T1000 (cell line): ENCODE measurements at regions not wholly inside any gene's neighbourhood (a gene's known extent, or its start where the extent isn't known, plus 50 kb on each side); places are given as distances from the start of the nearest gene placed in this dataset.
"Not testable (repeated sequence)": the region's sequence is repeated elsewhere in the genome, so short reads cannot be mapped to it uniquely, and the experiment has no call there.

Source experiments
- DNase-seq: peaks from one replicate; lab custom pipeline; 2025; ENCODE audit warnings: mixed read lengths; lab: John Stamatoyannopoulos, UW

GRCh38 chr5:30368064-30368463 lies 825.4 kb upstream of the CDH6 start:
- DNase-seq = peak; percentile 14

GRCh38 chr5:30365031-30365430 lies 828.5 kb upstream of the CDH6 start:
- not testable (repeated sequence) for DNase-seq

- no peak for DNase-seq
Observed at GRCh38 chr5:30357371-30357770, 836.1 kb upstream of the CDH6 start.

GRCh38 chr5:30355675-30356074 lies 837.8 kb upstream of the CDH6 start:
- no peak for DNase-seq

- no peak for DNase-seq
Observed at GRCh38 chr5:30347858-30348257, 845.6 kb upstream of the CDH6 start.

GRCh38 chr5:30345539-30346345 lies 847.7 kb upstream of the CDH6 start:
- DNase-seq = not testable (repeated sequence)

- DNase-seq = no peak
Observed at GRCh38 chr5:30343707-30344106, 849.8 kb upstream of the CDH6 start.

- no peak for DNase-seq
Observed at GRCh38 chr5:30341466-30341865, 852.0 kb upstream of the CDH6 start.

- DNase-seq = no peak
Observed at GRCh38 chr5:30337084-30337573, 856.4 kb upstream of the CDH6 start.

GRCh38 chr5:30331534-30331933 lies 862.0 kb upstream of the CDH6 start:
- DNase-seq = no peak

- DNase-seq = no peak
Observed at GRCh38 chr5:30325795-30326194, 867.7 kb upstream of the CDH6 start.

GRCh38 chr5:30324083-30324482 lies 869.4 kb upstream of the CDH6 start:
- DNase-seq = no peak

- no peak for DNase-seq
Observed at GRCh38 chr5:30287890-30288289, 905.6 kb upstream of the CDH6 start.

- DNase-seq = peak; percentile 8
Observed at GRCh38 chr5:30279237-30279636, 914.2 kb upstream of the CDH6 start.

GRCh38 chr5:30267026-30267425 lies 926.5 kb upstream of the CDH6 start:
- no peak for DNase-seq

- no peak for DNase-seq
Observed at GRCh38 chr5:30239331-30240022, 954.0 kb upstream of the CDH6 start.

GRCh38 chr5:30237189-30237588 lies 956.3 kb upstream of the CDH6 start:
- no peak for DNase-seq

GRCh38 chr5:30209755-30210154 lies 983.7 kb upstream of the CDH6 start:
- DNase-seq = no peak

GRCh38 chr5:30197662-30198061 lies 995.8 kb upstream of the CDH6 start:
- DNase-seq = no peak

- DNase-seq = no peak
Observed at GRCh38 chr5:30195036-30195435, 998.5 kb upstream of the CDH6 start.

- DNase-seq = no peak
Observed at GRCh38 chr5:30194595-30194994, 998.9 kb upstream of the CDH6 start.

GRCh38 chr5:30183795-30184194 lies 1009.7 kb upstream of the CDH6 start:
- DNase-seq = no peak

- DNase-seq = no peak
Observed at GRCh38 chr5:30156156-30156555, 1037.3 kb upstream of the CDH6 start.
